ENCODE measurements at regions not wholly inside any gene's neighbourhood (a gene's known extent, or its start where the extent isn't known, plus 50 kb on each side); places are given as distances from the start of the nearest gene placed in this dataset.
A peak's percentile ranks its signal among the peaks of the same experiment; 100 is the strongest.

DNA sequence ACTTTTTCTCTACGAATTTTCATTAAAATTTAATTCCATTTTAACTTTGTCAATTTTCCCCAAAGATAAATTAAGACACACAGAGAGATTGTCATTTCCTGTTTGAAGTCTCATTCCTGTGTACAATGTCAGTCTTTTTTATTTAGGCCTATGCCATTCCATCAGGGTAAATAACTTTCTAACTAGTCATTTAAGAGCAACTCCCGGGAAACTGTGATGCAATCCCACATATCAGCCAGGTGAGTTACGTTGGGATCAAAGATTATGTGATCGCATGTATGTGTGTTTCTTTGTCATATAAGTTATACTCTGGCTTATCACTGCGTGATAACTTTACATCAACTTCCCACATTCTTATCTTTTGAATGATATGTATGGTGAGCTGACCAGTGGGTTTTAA is 86.1 kb upstream of the S1PR1 start:
- no peaks in the 10 kb centered on the region for H3K36me3 ChIP-seq (ENCODE audit: insufficient read depth)
- no peaks in the 10 kb centered on the region for H3K79me2 ChIP-seq (replicated peaks; ENCODE audit: insufficient read depth)
- no peak overlapping the region for H2AFZ ChIP-seq
- H3K4me3 ChIP-seq, result no peak overlapping the region
- H3F3A ChIP-seq (replicated peaks; ENCODE audit: low read depth), result no peaks in the 10 kb centered on the region
- Mint-ChIP-seq H3K27me3 (ENCODE audit: insufficient read depth, low read depth, poor library complexity) (no peaks in the 10 kb centered on the region), H3K4me3 (no peak overlapping the region), H3K9me3 (no peaks in the 10 kb centered on the region), H3K36me3 (ENCODE audit: low read depth) (no peaks in the 10 kb centered on the region), H3K4me1 (peaks cover 24% of the 10 kb centered on the region), H3K27ac (peak overlapping the region; percentile 84)
- no peak for ATAC-seq
- no peaks in the 10 kb centered on the region for H3K27me3 ChIP-seq (ENCODE audit: insufficient read depth)
- no peak overlapping the region for H3K27ac ChIP-seq (ENCODE audit: low read depth)
- H3K4me1 ChIP-seq (ENCODE audit: insufficient read depth), result peaks cover 6% of the 10 kb centered on the region; the same call in 1 of the 2 replicates
- TF ChIP-seq, protein P1, sequence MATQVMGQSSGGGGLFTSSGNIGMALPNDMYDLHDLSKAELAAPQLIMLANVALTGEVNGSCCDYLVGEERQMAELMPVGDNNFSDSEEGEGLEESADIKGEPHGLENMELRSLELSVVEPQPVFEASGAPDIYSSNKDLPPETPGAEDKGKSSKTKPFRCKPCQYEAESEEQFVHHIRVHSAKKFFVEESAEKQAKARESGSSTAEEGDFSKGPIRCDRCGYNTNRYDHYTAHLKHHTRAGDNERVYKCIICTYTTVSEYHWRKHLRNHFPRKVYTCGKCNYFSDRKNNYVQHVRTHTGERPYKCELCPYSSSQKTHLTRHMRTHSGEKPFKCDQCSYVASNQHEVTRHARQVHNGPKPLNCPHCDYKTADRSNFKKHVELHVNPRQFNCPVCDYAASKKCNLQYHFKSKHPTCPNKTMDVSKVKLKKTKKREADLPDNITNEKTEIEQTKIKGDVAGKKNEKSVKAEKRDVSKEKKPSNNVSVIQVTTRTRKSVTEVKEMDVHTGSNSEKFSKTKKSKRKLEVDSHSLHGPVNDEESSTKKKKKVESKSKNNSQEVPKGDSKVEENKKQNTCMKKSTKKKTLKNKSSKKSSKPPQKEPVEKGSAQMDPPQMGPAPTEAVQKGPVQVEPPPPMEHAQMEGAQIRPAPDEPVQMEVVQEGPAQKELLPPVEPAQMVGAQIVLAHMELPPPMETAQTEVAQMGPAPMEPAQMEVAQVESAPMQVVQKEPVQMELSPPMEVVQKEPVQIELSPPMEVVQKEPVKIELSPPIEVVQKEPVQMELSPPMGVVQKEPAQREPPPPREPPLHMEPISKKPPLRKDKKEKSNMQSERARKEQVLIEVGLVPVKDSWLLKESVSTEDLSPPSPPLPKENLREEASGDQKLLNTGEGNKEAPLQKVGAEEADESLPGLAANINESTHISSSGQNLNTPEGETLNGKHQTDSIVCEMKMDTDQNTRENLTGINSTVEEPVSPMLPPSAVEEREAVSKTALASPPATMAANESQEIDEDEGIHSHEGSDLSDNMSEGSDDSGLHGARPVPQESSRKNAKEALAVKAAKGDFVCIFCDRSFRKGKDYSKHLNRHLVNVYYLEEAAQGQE (IDR thresholded peaks at IDR 0.05; ENCODE audit: unreplicated experiment), result no peak
- TF ChIP-seq EZH2 (IDR thresholded peaks at IDR 0.05; ENCODE audit: low read depth, unreplicated experiment), result no peak
- no peak for TF ChIP-seq CREB1 (CRISPR knock-in tag; IDR thresholded peaks at IDR 0.05; ENCODE audit: low read depth)
- no peak for TF ChIP-seq ZNF114 (CRISPR knock-in tag; IDR thresholded peaks at IDR 0.05)
- TF ChIP-seq POLR2AphosphoS5 (IDR thresholded peaks at IDR 0.05; ENCODE audit: low read depth), result no peak
- TF ChIP-seq, protein P2, sequence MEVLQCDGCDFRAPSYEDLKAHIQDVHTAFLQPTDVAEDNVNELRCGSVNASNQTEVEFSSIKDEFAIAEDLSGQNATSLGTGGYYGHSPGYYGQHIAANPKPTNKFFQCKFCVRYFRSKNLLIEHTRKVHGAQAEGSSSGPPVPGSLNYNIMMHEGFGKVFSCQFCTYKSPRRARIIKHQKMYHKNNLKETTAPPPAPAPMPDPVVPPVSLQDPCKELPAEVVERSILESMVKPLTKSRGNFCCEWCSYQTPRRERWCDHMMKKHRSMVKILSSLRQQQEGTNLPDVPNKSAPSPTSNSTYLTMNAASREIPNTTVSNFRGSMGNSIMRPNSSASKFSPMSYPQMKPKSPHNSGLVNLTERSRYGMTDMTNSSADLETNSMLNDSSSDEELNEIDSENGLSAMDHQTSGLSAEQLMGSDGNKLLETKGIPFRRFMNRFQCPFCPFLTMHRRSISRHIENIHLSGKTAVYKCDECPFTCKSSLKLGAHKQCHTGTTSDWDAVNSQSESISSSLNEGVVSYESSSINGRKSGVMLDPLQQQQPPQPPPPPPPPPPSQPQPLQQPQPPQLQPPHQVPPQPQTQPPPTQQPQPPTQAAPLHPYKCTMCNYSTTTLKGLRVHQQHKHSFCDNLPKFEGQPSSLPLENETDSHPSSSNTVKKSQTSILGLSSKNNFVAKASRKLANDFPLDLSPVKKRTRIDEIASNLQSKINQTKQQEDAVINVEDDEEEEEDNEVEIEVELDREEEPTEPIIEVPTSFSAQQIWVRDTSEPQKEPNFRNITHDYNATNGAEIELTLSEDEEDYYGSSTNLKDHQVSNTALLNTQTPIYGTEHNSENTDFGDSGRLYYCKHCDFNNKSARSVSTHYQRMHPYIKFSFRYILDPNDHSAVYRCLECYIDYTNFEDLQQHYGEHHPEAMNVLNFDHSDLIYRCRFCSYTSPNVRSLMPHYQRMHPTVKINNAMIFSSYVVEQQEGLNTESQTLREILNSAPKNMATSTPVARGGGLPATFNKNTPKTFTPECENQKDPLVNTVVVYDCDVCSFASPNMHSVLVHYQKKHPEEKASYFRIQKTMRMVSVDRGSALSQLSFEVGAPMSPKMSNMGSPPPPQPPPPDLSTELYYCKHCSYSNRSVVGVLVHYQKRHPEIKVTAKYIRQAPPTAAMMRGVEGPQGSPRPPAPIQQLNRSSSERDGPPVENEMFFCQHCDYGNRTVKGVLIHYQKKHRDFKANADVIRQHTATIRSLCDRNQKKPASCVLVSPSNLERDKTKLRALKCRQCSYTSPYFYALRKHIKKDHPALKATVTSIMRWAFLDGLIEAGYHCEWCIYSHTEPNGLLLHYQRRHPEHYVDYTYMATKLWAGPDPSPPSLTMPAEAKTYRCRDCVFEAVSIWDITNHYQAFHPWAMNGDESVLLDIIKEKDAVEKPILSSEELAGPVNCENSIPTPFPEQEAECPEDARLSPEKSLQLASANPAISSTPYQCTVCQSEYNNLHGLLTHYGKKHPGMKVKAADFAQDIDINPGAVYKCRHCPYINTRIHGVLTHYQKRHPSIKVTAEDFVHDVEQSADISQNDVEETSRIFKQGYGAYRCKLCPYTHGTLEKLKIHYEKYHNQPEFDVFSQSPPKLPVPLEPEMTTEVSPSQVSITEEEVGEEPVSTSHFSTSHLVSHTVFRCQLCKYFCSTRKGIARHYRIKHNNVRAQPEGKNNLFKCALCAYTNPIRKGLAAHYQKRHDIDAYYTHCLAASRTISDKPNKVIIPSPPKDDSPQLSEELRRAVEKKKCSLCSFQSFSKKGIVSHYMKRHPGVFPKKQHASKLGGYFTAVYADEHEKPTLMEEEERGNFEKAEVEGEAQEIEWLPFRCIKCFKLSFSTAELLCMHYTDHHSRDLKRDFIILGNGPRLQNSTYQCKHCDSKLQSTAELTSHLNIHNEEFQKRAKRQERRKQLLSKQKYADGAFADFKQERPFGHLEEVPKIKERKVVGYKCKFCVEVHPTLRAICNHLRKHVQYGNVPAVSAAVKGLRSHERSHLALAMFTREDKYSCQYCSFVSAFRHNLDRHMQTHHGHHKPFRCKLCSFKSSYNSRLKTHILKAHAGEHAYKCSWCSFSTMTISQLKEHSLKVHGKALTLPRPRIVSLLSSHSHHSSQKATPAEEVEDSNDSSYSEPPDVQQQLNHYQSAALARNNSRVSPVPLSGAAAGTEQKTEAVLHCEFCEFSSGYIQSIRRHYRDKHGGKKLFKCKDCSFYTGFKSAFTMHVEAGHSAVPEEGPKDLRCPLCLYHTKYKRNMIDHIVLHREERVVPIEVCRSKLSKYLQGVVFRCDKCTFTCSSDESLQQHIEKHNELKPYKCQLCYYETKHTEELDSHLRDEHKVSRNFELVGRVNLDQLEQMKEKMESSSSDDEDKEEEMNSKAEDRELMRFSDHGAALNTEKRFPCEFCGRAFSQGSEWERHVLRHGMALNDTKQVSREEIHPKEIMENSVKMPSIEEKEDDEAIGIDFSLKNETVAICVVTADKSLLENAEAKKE (CRISPR knock-in tag; IDR thresholded peaks at IDR 0.05), result no peak
- no peak for TF ChIP-seq NANOG (IDR thresholded peaks at IDR 0.05; ENCODE audit: borderline replicate concordance)
- TF ChIP-seq EZH2phosphoT487 (IDR thresholded peaks at IDR 0.05; ENCODE audit: unreplicated experiment), result no peak
- no peak for TF ChIP-seq JUNB (IDR thresholded peaks at IDR 0.05; ENCODE audit: unreplicated experiment)
- TF ChIP-seq, protein P3, sequence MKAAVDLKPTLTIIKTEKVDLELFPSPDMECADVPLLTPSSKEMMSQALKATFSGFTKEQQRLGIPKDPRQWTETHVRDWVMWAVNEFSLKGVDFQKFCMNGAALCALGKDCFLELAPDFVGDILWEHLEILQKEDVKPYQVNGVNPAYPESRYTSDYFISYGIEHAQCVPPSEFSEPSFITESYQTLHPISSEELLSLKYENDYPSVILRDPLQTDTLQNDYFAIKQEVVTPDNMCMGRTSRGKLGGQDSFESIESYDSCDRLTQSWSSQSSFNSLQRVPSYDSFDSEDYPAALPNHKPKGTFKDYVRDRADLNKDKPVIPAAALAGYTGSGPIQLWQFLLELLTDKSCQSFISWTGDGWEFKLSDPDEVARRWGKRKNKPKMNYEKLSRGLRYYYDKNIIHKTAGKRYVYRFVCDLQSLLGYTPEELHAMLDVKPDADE (IDR thresholded peaks at IDR 0.05), result no peak
- no peak for TF ChIP-seq ZNF331 (CRISPR knock-in tag; IDR thresholded peaks at IDR 0.05; ENCODE audit: low read depth)
- TF ChIP-seq STAT1 (IDR thresholded peaks at IDR 0.05; ENCODE audit: unreplicated experiment), result no peak
- TF ChIP-seq, protein P4, sequence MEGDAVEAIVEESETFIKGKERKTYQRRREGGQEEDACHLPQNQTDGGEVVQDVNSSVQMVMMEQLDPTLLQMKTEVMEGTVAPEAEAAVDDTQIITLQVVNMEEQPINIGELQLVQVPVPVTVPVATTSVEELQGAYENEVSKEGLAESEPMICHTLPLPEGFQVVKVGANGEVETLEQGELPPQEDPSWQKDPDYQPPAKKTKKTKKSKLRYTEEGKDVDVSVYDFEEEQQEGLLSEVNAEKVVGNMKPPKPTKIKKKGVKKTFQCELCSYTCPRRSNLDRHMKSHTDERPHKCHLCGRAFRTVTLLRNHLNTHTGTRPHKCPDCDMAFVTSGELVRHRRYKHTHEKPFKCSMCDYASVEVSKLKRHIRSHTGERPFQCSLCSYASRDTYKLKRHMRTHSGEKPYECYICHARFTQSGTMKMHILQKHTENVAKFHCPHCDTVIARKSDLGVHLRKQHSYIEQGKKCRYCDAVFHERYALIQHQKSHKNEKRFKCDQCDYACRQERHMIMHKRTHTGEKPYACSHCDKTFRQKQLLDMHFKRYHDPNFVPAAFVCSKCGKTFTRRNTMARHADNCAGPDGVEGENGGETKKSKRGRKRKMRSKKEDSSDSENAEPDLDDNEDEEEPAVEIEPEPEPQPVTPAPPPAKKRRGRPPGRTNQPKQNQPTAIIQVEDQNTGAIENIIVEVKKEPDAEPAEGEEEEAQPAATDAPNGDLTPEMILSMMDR (conservative IDR thresholded peaks at IDR 0.05; ENCODE audit: low read depth in 2 of 2), result no peak
- H3K9me2 ChIP-seq (ENCODE audit: insufficient read depth), result no peaks in the 10 kb centered on the region
- H4K20me1 ChIP-seq (replicated peaks; ENCODE audit: insufficient read depth), result no peaks in the 10 kb centered on the region
- no peak overlapping the region for H3K4me2 ChIP-seq
- DNase-seq (ENCODE audit: low spot score), result no peak

Data from GM23338 (cell line).